ENCODE measurements at regions not wholly inside any gene's neighbourhood (a gene's known extent, or its start where the extent isn't known, plus 50 kb on each side); places are given as distances from the start of the nearest gene placed in this dataset.

GRCh38 chr1:191541758-191542157 is 616.5 kb upstream of the RGS18 start:
- no peak overlapping the region for H3K4me3 Mint-ChIP-seq
- DNase-seq (ENCODE audit: low spot score in 2 of 2, unreplicated experiment in 2 of 2) = no peak
- no peak overlapping the region for H3K27ac Mint-ChIP-seq
- no peak for TF ChIP-seq CTCF (IDR thresholded peaks at IDR 0.05; ENCODE audit: unreplicated experiment)
- no peaks in the 10 kb centered on the region for H3K27me3 Mint-ChIP-seq (ENCODE audit: low read depth)
- peaks cover 4% of the 10 kb centered on the region for H3K36me3 Mint-ChIP-seq
- peaks cover 5% of the 10 kb centered on the region for H3K4me1 Mint-ChIP-seq
- H3K9me3 Mint-ChIP-seq = peaks cover 13% of the 10 kb centered on the region

- Mint-ChIP-seq H3K4me3 (no peak overlapping the region), H3K36me3 (no peaks in the 10 kb centered on the region), H3K27me3 (ENCODE audit: low read depth) (no peaks in the 10 kb centered on the region), H3K4me1 (peaks cover 12% of the 10 kb centered on the region), H3K27ac (no peak overlapping the region), H3K9me3 (peaks cover 6% of the 10 kb centered on the region)
- TF ChIP-seq CTCF (IDR thresholded peaks at IDR 0.05; ENCODE audit: unreplicated experiment) = no peak
- no peak for DNase-seq (ENCODE audit: low spot score in 2 of 2, unreplicated experiment in 2 of 2)
Measured at GRCh38 chr1:191542444-191542843, 615.8 kb upstream of the RGS18 start.

GRCh38 chr1:191546803-191547202 is 611.5 kb upstream of the RGS18 start:
- no peaks in the 10 kb centered on the region for H3K36me3 Mint-ChIP-seq
- peak overlapping the region; percentile 43 for H3K27ac Mint-ChIP-seq
- no peak for TF ChIP-seq CTCF (IDR thresholded peaks at IDR 0.05; ENCODE audit: unreplicated experiment)
- peaks cover 8% of the 10 kb centered on the region for H3K4me1 Mint-ChIP-seq
- DNase-seq (ENCODE audit: low spot score in 2 of 2, unreplicated experiment in 2 of 2) = no peak
- no peaks in the 10 kb centered on the region for H3K9me3 Mint-ChIP-seq
- no peak overlapping the region for H3K4me3 Mint-ChIP-seq
- no peaks in the 10 kb centered on the region for H3K27me3 Mint-ChIP-seq (ENCODE audit: low read depth)

- TF ChIP-seq CTCF (IDR thresholded peaks at IDR 0.05; ENCODE audit: unreplicated experiment) = no peak
- Mint-ChIP-seq H3K9me3 (no peaks in the 10 kb centered on the region), H3K27ac (no peak overlapping the region), H3K36me3 (no peaks in the 10 kb centered on the region), H3K4me1 (peaks cover 8% of the 10 kb centered on the region), H3K4me3 (no peak overlapping the region), H3K27me3 (ENCODE audit: low read depth) (no peaks in the 10 kb centered on the region)
- DNase-seq (ENCODE audit: low spot score in 2 of 2, unreplicated experiment in 2 of 2) = no peak
Measured at GRCh38 chr1:191551019-191551418, 607.2 kb upstream of the RGS18 start.

GRCh38 chr1:191558379-191558778 is 599.9 kb upstream of the RGS18 start:
- Mint-ChIP-seq H3K36me3 (no peaks in the 10 kb centered on the region), H3K9me3 (no peaks in the 10 kb centered on the region), H3K4me3 (no peak overlapping the region), H3K4me1 (no peaks in the 10 kb centered on the region), H3K27ac (no peak overlapping the region), H3K27me3 (ENCODE audit: low read depth) (peaks cover 1% of the 10 kb centered on the region)
- no peak for TF ChIP-seq CTCF (IDR thresholded peaks at IDR 0.05; ENCODE audit: unreplicated experiment)
- DNase-seq (ENCODE audit: low spot score in 2 of 2, unreplicated experiment in 2 of 2) = no peak

GRCh38 chr1:191561276-191561675 is 597.0 kb upstream of the RGS18 start:
- no peak overlapping the region for H3K4me3 Mint-ChIP-seq

More at GRCh38 chr1:191561276-191561675, 597.0 kb upstream of the RGS18 start:
- Mint-ChIP-seq H3K27ac (no peak overlapping the region), H3K27me3 (ENCODE audit: low read depth) (peaks cover 4% of the 10 kb centered on the region), H3K36me3 (no peaks in the 10 kb centered on the region), H3K9me3 (no peaks in the 10 kb centered on the region), H3K4me1 (no peaks in the 10 kb centered on the region)
- DNase-seq (ENCODE audit: low spot score in 2 of 2, unreplicated experiment in 2 of 2) = no peak
- TF ChIP-seq CTCF (IDR thresholded peaks at IDR 0.05; ENCODE audit: unreplicated experiment) = no peak
